ENCODE measurements at regions not wholly inside any gene's neighbourhood (a gene's known extent, or its start where the extent isn't known, plus 50 kb on each side); places are given as distances from the start of the nearest gene placed in this dataset.

DNA sequence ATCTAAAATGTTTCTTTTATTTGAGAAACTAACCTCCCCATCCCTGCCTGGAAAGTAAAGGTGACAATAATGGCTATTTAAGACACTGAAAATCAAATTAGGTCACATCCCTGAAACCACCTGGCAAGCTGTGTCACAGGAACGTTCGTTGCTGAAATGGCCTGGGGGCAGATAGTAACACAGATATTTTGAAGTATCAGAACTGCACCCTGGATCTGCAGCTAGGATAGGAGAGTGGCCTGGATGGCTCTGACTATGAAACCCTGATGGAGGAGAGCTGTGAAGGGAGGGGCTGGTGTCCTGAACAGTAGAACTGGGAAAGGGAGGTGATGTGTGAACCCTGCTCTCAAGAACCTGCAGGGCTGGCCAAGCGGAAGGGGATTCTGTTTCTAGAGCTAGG lies 648.3 kb upstream of the CFAP20DC start:
- DNase-seq (ENCODE audit: low read depth, low spot score), result no peak

DNA sequence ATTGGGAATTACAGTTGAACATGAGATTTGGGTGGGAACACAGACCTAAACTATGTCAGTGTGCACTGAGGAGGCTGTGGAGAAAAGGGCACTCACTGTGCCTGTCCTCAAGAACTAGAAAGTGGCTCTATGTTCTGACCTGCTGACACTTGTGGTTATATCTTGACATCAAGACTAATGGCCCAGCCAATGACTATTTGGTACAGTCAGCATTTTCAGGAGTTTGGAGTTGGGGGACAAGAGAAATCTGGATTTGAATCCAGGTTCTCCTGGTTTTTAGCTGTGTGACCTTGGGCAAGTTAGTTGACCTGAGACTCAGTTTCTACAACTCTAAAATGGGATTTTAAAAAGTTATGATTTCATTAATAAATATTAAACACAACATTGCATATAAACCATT lies 647.0 kb upstream of the CFAP20DC start:
- DNase-seq (ENCODE audit: low read depth, low spot score), result no peak

DNA sequence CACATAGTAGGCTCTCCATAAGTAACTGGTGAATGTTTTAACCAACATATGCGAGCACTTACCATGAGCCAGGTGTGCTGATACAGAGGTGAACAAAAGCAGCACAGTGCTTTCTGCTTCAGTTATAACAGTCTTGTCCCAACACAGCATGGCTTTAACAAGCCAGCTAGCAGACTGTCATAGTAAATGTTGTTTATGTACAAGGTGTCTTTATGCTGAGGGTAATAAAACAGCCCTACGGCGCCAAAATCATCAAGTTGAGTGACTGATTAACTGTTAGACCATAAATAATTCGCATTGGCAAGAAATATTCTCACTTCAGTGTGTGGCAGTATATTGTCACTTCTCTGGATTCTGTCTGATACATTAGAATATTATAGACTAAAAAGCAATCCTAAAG lies 646.0 kb upstream of the CFAP20DC start:
- DNase-seq (ENCODE audit: low read depth, low spot score), result no peak

DNA sequence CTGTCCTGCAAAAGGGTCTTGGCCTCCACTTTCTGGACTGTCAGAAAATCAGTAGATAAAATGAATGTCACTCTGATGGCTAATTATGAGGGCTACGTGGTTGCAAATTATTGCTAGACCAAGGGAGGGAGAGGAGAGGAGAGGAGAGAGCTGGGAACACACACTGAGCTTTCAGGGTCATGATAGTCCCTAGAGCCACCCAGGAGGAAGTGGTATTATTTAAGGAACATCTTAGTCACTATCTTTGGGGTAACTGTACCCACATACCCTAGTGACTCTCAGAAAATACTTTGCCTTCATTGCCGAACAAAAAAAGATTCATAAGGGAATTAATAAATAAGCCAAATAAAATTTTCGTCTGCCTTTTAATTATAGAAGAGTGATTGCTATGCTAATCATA lies 642.3 kb upstream of the CFAP20DC start:
- DNase-seq (ENCODE audit: low read depth, low spot score), result no peak

DNA sequence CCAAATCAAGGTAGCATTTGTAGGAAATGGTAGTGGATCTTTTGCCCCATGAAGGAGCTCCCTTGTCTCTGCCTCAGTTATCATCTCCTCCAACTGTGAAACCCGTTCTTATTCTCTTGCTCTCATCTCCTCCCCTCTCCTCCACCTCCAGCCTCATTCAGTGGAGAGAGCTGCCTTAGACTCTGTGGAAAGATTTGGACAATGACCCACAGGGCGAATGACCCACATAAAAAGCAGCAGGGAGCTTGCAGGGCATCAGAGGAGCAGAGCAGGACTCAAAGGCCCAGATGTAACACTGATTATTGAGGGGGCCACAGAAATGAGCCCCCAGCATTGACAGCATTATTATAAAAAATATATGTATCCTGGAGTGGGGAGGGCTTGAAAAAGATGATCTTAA lies 641.1 kb upstream of the CFAP20DC start:
- no peak for DNase-seq (ENCODE audit: low read depth, low spot score)

GRCh38 chr3:59688636-59689035 lies 638.8 kb upstream of the CFAP20DC start:
- no peak for DNase-seq (ENCODE audit: low read depth, low spot score)

DNA sequence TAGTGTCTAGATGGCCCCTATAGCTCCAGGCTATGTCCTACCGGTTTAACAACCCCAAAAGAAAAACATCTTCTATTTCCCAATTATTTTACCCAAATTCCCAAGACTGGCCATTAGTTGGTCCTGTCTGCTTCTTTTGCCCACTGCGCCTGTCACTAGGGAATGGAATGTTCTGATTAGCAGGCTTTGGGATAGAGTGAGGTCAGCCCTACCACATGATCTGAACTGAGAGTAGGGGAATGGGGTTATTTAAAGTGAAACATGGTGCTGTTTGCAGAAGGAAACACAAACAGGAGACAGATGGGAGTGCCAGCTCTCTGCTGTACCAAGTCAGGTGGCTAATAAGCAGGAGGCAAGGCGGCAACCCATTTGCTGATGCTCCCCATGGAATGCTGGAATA lies 635.6 kb upstream of the CFAP20DC start:
- no peak for DNase-seq (ENCODE audit: low read depth, low spot score)

GRCh38 chr3:59684766-59685165 lies 634.9 kb upstream of the CFAP20DC start:
- DNase-seq (ENCODE audit: low read depth, low spot score), result no peak

DNA sequence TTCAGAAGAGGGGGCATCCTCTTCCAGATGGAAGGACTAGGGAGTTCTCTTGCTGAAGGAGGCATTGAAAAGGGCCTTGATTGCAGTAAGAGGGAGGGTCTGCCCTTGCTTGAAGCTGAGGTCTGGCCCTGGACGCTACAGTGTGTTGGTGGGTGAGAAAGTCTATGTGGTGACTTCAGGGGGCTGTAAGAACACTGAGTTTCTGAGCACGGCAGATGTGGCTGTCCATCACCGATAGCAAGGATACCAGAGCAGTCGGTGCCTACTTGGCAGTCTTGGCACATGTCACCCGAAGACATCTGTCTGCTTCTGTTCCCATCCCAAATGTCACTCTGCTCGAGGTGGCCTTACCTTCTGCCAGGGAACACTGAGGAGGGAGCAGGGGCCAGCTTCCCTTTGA lies 631.1 kb upstream of the CFAP20DC start:
- DNase-seq (ENCODE audit: low read depth, low spot score), result no peak

DNA sequence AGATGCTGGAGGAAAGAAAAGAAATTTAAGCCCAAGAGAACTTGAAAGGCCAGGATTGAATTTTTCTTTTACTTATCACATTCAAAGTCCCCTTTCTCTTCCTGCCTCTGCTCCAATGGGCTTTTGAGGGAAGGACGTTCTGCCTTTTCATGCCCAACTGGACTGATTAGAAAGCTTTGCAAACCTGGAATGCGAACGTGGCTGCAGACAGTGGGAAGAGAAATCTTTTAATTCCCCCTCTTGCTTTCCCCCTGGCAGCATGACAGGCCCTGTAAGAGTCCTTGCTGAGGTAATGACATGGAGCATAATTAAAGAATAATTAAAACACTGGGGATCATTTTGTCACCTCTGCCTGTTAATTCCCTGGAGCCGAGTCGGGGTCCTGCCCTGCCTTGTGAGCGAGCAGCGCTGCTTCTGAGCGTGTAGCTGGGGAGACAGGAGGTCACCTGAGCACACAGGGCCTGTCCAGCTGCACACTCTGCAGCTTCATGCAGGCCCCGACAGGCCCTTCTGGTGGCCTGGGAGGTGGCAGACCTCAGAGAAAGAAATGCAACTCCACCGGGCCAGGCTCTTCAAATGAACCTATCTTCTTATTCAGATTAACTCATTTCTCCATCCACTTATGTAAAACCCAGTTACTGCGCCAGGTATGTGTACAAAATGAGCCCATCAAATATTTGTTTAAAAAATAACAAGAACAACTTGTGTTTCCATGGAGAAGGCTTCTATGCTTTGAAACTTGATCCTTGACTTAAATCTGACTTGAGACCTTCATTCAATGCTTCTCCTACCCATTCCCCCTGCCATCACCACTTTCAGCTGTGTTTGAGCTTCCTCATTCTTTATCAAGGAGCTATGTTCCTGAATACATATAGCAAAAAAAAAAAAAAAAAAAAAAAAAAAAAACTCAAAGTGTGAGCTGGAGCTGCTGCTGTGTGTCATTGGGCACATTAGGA lies 628.2 kb upstream of the CFAP20DC start:
- DNase-seq (ENCODE audit: low read depth, low spot score), result no peak

DNA sequence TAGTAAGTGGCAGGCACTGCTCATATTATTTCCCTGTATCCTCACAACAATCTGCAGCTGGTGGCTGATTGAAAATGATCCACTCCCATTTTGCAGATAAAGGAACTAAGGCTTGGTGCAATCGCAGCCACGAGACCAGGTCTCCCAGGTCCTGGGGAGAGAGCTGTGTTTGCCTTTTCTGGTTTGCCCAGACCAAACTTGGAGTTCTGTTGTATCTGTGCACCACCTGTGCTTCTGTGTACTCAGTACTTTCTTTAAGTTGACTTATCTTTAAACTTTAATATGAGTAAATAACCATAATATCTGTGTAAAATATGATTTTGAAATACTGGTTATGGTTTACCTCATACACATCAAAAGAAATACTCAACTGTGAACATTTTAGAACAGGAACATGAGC lies 625.7 kb upstream of the CFAP20DC start:
- no peak for DNase-seq (ENCODE audit: low read depth, low spot score)

DNA sequence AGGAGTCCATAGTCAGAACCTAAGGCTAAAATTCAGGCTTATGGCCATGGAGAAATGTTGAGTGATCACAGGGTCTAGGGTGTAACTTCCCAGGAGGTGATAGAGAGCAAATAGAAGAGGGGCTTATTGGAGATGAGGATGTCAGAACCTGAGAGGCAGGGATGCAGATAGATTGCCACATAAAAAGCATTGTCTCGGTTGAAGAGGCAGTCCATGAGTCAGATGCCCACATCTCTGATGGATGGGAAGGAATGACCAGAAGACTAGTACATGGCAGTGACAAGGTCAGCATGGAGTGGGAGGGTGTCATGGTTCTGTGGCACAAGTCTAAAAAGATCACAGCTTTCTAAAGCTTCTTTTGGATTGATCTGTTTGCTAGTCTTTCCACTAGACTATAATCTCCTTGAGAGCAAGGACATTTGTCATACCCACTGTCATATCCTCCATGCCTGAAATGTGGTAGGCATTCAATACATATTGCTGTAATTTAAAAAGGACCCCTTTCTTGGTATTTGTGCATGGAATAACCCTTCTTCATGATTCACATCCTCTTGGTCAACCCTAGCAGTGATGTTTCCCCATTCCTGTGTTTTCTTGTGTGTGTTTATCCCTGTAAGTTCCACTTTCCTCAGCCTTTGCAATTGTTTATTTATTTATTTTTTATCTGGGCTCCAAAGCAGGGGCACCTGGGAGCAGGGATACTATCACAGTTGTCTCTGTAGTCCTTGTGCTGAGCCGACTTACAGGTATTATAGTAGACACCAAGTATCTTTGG lies 613.4 kb upstream of the CFAP20DC start:
- no peak for DNase-seq (ENCODE audit: low read depth, low spot score)

DNA sequence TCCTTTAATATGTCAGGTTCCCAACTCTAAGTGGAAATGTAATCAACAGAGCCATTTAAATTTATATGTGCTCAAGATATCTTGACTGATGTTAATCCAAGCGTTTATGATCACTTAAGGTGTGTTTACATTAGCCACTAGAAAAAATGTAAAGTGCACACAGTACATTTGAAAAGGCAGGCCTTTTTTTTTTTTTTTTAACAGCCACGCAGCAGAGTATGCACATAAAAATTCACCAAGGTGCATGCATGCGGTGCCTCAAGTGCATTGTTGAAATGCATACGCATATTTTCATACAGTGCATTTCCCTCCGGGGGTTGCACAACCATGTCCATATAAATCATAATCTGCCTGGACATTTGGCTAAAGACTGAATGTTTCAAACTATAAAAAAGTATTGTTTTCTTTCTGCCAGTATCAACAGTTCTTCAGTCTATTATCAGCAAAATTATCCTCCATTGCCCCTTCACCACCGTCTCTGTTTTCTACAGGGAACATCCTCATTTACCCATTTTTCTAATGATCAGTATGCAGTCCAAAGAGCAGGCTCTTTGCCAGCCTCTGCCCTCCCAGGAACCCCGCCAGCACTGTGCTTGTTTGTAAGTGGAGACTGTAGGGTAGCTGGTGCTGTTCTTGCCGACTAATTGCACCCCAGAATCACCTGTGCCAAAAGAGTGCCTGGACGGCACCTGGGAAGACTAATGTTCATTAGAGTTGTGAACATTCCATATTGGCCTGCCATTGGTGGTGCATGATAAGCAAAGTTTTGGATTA lies 611.2 kb upstream of the CFAP20DC start:
- DNase-seq (ENCODE audit: low read depth, low spot score), result no peak

DNA sequence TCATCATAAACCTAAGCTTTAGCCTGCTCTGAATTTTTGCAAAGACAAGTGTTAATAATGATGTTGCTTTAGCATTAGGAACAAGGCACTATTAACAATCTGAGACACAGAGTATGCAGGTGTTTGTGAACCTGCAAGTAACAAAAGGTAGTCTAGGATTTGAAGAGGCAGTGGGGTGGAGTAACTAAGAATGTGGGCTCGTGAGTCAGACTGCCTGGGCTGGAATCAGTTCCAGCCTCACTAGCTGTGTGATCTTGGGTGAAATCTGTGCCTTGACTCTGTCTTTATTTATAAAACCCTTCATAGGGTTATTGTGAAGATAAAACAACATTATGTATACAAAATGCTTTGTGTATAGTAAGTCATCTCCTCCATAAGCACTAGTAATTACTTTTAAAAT lies 610.6 kb upstream of the CFAP20DC start:
- DNase-seq (ENCODE audit: low read depth, low spot score), result no peak

DNA sequence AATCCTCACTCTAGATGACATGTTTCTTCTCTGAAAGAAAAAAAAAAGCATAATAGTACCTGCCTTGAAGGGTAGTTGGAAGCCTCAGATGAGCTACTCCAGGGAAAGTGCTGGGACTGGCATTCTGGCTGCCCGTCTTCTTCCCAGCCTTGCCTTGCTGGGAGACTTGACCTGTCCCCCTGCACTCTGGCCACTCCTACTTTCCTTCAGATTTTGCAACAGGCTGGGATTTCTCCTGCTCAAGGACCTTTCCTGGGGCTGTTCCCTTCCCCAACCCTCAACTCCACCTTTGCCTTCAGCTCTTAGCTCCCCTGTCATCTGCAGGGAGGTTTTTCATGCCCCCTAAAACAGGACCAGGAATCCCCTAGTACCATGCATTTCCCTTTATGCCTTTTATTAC lies 609.9 kb upstream of the CFAP20DC start:
- DNase-seq (ENCODE audit: low read depth, low spot score), result no peak

- DNase-seq (ENCODE audit: low read depth, low spot score), result no peak
Observed at GRCh38 chr3:59658866-59659265, 609.0 kb upstream of the CFAP20DC start.

DNA sequence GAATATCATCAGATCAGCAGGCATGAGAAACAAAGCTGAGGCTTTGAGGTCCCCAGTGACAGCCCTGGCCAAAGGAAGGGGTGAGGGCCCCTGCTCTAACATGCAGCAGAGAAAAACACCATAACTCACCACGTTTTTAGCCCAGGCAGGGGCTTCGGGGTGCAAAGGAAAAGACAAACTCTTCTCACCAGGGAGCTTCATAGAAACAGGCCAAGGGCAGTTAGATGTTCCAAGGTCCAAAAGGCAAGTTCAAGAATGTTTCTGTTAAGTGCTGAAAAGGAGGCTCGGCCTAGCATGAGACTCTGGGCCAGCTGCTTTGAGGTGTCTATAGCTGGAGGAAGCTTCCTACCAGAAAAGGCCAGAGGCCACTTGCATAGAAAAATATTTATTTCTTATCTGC lies 608.4 kb upstream of the CFAP20DC start:
- DNase-seq (ENCODE audit: low read depth, low spot score), result no peak

DNA sequence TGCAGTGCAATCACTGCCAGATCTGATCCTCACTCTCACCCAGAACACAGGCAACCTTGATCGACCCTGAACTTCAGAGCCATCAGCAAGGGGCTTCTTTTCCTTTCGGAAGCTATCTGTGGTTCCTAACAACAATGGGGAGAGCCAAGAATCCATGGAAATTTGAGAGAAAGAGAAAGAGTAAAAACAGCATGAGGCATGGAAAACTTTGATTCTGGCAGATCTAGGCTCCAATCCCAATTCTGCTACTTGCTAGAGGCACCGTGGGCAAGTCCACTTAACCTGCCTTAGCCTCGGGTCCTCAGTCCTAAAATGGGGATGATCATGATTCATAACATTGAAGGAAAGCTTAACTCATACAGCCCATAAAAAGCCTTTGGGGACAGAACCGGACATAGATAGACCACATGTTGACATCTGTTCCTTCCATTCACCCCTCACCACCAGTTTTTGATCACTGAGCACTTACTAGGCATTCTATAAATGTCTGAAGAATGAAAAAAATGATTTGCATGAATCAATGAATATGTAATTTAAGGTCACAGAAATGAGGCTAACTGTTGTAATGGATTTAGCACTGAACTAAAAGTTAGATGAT lies 605.7 kb upstream of the CFAP20DC start:
- no peak for DNase-seq (ENCODE audit: low read depth, low spot score)

GRCh38 chr3:59654480-59655417 lies 604.9 kb upstream of the CFAP20DC start:
- DNase-seq (ENCODE audit: low read depth, low spot score), result no peak

DNA sequence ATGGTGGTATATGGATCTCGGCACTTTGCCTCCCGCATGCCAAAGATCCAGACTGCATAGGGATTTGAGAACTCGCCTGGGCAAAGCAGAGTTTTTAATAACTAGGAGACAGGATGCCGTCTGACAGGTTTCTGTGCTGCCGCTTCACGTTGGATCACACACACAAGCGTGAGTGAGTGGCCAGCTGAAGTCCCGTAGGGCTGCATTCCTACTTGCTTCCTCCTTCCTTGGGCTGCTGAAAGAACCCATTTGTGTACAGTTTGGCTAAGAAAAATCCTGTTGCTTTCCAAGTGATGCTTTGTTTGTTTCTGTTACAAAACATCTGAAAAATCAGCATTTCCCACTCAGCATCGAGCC lies 604.3 kb upstream of the CFAP20DC start:
- DNase-seq (ENCODE audit: low read depth, low spot score), result no peak
